Esophagus muscularis mucosa (tissue), 4 donors: ENCODE measurements at regions not wholly inside any gene's neighbourhood (a gene's known extent, or its start where the extent isn't known, plus 50 kb on each side); places are given as distances from the start of the nearest gene placed in this dataset.

Experiments used
- EP300 ChIP-seq: sonication (generic); formaldehyde crosslinking; IDR thresholded peaks from one replicate; pipeline ENCODE4 v1.6.1; 2017; ENCODE audit warnings: antibody characterized with exemption
- POLR2A ChIP-seq: fragments of 450-650 bp; IDR thresholded peaks from one replicate; pipeline ENCODE4 v1.6.1; 2017; ENCODE audit warnings: antibody characterized with exemption, moderate library complexity, mild to moderate bottlenecking, low read depth
- POLR2AphosphoS5 ChIP-seq, 2 donors: sonication (generic); formaldehyde crosslinking; IDR thresholded peaks; one replicate each; pipeline ENCODE4 v1.6.1; 2017; ENCODE audit warnings: antibody characterized with exemption in 2 of 2
- TF ChIP-seq, protein P1 (sequence below), 3 experiments: fragments of 200-600 bp in 2 of 3; fragments of 450-650 bp in 1 of 3; sonication (generic) in 2 of 3; IDR thresholded peaks; one replicate each; pipeline ENCODE4 v1.5.1; 2017 to 2019; ENCODE audit warnings: antibody characterized with exemption in 3 of 3, mild to moderate bottlenecking in 2 of 3, moderate library complexity in 1 of 3

DNA sequence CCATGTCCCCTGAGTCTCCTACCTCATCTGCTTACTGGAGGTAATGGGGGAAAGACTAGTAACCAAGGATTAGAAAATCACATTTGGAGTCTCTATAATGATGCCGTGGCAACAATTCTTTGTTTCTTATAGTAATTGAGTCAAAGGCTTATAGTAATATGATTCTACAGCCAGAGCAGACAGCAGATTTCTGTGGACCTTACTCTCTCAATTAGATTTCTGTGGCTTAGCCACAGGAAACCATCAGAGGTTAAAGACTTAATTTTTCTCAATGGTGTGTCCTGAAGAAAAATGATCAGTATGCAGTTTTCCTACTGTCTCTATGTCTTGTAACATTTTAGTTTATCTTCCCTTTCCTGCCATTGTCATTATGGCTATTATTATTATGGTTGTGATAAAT is 59.3 kb upstream of the CD180 start:
- TF ChIP-seq, protein P1, sequence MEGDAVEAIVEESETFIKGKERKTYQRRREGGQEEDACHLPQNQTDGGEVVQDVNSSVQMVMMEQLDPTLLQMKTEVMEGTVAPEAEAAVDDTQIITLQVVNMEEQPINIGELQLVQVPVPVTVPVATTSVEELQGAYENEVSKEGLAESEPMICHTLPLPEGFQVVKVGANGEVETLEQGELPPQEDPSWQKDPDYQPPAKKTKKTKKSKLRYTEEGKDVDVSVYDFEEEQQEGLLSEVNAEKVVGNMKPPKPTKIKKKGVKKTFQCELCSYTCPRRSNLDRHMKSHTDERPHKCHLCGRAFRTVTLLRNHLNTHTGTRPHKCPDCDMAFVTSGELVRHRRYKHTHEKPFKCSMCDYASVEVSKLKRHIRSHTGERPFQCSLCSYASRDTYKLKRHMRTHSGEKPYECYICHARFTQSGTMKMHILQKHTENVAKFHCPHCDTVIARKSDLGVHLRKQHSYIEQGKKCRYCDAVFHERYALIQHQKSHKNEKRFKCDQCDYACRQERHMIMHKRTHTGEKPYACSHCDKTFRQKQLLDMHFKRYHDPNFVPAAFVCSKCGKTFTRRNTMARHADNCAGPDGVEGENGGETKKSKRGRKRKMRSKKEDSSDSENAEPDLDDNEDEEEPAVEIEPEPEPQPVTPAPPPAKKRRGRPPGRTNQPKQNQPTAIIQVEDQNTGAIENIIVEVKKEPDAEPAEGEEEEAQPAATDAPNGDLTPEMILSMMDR (IDR thresholded peaks at IDR 0.05): no peak
- TF ChIP-seq POLR2A (no peak), POLR2AphosphoS5 (IDR thresholded peaks at IDR 0.05) (no peak), EP300 (no peak)
